KBM-7 (cell line): ENCODE measurements at regions not wholly inside any gene's neighbourhood (a gene's known extent, or its start where the extent isn't known, plus 50 kb on each side); places are given as distances from the start of the nearest gene placed in this dataset.

ENCODE experiments used
- DNase-seq: peaks from one replicate; pipeline ENCODE4 v3.0.0-alpha.2; 2015
- in situ Hi-C: fragments of 300-500 bp; cut with MboI; formaldehyde crosslinking; loops from 2 replicates; pipeline ENCODE4 v1.14.3; 2020; ENCODE audit warnings: low sequenced_read_pairs, low pct_unique_long_range_greater_than_20kb, mixed read lengths

DNA sequence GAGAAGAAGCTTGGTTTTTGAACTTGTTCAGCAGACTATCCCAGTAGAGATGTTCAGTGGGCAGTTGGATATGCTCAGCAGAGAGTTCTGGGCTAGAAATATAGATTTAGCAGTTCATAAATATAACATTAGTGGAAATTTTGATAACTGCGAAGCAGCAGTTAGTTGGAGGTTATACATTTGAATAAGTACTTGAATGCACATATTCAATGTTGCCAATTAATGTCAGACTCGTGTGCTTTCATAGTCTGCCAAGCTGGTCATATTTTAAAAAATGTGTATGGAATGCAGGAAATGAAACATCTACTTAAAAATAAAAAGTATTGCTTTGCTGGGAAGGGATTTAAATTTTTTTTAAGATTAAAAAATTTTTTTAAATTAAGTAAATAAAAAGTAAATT lies 92.5 kb upstream of the E2F3 start:
- in situ Hi-C loops, result no loop called here
- no peak for DNase-seq

DNA sequence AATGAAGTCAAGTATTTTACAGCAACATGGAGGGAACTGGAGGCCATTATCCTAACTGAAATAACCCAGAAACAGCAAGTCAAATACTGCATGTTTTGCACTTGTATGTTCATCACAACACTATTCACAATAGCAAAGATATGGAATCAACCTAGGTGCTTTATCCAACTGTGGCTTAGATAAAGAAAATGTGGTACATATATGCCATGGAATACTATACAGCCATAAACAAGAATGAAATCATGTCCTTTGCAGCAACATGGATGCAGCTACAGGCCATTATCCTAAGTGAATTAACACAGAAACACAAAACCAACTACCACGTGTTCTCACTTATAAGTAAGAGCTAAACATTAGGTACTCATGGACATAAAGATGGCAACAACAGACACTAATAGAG lies 91.5 kb upstream of the E2F3 start:
- in situ Hi-C loops, result no loop called here
- no peak for DNase-seq

DNA sequence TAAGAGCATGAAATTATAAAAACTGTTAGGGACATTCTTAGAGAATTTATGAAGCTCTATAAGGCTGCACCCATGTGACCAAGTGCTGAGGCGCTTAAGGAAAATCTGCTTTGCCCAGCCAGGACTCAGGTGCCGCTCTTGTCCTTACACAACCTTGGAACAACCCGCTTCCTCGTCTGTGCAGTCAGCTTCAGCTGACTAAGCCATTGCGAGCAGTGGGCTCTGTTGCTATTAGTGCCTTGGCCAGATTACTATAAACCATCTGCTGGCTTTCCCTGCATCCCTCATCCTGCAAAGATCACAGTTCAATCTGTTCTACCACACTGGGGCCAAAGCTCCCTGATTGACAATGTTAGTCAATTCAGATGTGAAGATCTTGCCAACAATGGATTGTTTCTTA lies 89.1 kb upstream of the E2F3 start:
- in situ Hi-C loops, result no loop called here
- DNase-seq, result no peak

DNA sequence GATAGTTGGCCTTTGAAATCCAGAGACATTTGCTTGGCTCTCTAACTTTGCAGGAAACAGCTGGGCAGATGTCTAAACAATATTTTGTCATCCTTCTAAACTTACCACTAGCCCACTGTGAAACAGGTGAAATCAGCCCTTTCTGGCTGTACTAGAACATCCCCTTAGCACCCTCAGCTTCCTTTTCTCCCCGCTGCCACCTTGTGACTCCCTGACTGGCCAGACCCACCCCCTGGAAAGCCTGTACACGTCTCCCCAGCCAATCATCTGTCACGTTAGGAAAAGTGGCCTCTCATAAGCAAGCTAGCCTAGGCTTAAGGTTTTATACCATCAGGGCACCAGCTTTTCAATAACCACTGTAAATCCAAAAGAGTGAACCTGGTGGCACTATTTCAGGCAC lies 88.6 kb upstream of the E2F3 start:
- DNase-seq, result no peak
- in situ Hi-C loops, result no loop called here

DNA sequence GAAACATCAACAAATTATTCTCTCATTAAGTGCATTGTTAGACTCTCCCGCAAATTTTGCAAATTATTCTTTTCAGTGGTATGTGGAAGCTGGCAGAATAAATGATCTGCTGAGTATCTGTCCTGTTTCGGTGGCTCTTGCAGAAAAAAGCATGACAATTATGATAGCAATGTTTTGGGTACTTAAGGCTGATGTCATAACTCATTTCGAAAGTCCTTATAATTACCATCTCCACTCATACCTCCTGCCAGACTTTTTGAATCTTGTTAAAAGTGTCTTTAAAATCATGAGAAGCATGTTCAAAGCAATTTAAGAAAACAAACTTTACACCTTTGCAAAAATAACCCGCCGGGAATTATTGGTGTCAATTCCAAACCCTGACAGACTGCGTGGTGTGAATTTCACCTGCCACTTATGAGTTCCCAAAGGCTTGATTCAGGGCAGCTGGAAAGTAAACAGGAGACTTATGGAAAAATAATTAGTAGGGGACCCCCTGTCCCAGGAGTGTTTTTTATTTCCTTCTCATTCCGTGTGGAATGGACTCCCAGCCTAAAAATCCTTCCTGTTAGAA lies 87.6 kb upstream of the E2F3 start:
- no peak for DNase-seq
- in situ Hi-C loops, result no loop called here

DNA sequence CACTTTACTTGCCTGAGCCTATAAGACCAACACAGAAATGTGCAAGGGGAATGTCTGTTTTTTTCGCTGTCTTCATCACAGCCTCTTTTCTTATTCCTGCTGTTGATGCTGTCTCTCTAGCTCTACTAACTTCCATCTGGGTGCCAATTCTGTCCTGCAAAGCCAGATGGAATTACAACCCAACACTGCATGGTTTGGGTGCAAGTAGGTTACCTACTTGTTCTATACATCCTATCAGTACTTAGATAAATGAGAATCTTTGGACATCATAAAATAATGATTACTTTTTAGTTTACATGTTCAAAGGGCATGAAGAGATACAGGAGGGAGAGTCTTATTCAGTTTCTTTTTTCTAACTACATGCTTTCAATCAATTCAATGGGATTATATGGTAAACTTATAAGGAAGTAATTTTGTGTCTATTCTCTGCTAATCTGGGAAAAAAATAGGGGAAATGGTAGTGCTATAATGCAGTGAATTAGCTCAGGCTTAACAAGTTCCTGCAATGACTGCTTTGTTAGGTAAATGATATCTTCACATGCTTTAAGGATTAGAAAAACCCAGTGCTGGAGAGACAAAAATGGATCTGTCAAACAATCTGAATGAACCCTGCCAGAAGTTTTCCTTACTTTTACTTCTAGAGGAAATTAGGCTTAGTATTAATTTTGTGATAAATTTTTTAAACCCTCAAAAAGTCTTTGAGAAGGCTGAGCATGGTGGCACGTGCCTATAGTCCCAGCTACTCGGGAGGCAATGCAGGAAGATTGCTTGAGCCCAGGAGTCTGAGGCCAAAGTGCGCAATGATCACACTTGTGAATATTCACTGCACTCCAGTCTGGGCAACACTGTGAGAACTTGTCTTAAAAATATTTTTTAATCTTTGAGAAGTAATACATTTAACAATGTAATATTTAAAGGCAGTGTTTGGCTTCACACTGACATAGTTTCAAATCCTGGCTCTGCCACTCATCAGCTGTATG lies 86.5 kb upstream of the E2F3 start:
- in situ Hi-C loops, result no loop called here

DNA sequence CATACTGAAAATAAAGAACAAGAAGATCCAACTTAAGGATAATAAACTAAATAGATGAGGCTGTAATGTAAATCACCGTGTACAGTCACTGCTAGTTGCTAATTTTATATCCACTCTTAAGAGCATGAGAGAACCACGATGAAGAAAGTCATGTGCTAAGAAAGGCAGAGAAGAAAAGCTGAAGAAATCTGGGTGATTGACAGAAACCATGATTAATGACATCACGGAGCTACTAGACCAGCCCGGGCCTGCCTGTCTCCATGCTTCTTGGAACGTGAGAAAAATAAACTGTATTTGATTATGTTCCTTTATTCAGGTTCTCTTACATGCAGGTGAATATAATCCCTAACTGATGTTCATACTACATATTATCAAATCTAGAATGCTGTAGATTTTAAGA lies 84.2 kb upstream of the E2F3 start:
- no peak for DNase-seq

More for the DNA sequence above, 86.5 kb upstream of the E2F3 start:
- DNase-seq, result no peak

DNA sequence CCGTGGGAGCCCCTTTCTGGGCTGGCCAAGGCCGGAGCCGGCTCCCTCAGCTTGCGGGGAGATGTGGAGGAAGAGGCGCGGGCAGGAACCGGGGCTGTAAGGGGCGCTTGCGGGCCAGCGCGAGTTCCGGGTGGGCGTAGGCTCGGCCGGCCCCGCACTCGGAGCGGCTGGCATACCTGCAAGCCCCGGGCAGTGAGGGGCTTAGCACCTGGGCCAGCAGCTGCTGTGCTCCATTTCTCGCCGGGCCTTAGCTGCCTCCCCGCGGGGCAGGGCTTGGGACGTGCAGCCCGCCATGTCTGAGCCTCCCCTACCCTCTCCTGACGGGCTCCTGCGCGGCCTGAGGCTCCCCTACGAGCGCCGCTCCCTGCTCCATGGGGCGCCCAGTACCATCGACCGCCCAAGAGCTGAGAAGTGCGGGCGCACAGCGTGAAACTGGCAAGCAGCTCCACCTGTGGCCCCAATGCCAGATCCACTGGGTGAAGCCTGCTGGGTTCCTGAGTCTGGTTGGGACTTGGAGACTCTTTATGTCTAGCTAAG lies 82.8 kb upstream of the E2F3 start:
- no peak for DNase-seq
- in situ Hi-C loops, result no loop called here

More for the DNA sequence above, 84.2 kb upstream of the E2F3 start:
- in situ Hi-C loops, result no loop called here

DNA sequence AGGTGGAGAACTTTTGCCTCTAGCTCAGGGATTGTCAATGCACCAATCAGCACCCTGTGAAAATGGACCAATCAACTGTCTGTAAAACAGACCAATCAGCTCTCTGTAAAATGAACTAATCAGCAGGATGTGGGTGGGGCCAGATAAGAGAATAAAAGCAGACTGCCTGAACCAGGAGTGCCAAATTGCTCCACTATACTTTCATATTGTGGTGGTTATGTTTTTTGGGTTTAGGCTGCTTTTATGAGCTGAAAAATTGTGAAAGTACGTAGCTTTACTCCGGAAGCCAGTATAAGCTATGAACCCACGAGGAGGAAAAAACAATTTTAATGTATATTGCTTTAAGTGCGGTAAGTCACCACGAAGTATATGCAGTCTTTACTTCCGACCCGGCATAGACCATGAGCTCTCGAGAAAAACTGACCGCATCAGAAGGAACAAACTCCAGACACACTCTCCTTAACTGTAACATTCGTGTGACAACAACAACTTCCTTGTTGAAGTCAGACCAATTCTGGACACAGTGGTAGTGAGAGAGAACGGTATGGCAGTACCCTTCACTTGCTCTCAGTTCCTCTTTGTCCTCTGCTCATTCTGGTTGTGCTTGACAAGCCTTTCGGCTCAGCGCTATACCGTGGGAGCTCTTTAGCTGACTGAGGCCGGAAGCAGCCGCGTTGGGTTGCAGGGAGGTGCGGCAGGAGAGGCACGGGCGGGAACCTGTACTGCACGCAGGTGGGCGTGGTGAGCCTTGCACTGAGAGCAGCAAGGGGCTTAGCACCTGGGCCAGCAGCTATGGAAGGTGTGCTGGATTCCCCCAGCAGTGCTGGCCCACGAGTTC lies 81.9 kb upstream of the E2F3 start:
- DNase-seq, result peak; percentile 85
- in situ Hi-C loops, result no loop called here

DNA sequence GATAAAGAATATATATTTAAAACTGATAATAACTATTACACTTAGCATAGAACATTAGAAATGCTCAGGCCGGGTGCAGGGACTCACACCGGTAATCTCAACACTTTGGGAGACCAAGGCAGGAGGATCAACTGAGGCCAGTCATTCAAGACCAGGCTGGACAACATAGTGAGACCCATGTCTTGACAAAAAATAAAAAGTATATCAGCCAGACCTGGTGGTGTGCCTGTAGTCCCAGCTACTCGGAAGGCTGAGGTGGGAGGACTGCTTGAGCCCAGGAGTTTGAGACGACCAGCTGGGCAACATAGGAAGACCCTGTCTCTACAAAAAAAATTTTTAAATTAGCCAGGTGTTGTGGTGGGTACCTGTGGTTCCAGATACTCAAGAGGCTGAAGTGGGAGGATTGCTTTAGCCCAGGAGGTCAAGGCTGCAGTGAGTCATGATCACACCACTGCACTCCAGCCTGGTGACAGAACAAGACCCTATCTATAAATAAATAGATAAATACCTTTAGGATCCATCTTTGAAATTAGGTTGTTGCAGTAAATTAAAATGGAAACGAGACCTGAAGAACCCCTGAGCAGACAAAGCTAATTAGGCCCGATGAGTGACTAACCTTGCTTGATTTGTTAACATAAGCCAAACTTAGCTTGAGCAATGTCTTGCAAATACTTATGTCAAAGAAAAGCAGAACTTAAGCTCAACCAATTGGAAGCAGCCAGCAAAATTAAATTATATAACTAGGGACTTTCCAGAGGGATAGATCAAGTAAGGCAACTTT lies 75.8 kb upstream of the E2F3 start:
- DNase-seq, result peak; percentile 25
- in situ Hi-C loops, result no loop called here

DNA sequence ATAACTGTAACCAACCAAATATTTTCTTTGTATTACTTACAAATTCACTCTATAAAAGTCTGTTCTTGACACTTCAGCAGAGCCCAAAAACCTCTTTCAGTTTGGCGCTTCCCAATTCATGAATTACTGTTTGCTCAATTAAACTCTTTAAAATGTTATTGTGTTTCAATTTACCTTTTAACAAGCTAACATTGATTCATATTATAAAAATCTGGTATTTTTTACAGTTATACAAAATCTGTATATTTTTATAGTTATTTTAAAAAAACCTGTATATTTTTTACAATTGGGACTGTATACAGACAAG lies 75.3 kb upstream of the E2F3 start:
- in situ Hi-C loops, result no loop called here
- no peak for DNase-seq

DNA sequence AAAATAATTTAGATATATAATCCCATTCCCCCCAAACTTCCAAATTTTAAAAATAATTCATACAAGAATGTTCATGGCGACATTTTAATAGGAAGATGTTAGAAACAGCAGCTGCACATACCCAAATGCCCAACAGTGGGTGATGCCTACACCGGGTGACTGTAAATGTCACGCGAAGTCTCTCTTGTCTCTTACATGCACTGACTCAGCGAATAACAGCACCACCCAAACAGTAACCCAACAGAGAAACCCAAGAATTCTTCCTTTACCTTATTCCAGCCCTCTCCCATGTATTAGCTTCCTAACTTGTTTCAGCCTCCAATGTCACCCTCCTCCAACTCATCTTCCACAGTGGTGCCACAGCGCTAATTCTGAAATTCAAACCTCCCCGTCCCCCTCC lies 74.5 kb upstream of the E2F3 start:
- in situ Hi-C loops, result no loop called here
- DNase-seq, result no peak

DNA sequence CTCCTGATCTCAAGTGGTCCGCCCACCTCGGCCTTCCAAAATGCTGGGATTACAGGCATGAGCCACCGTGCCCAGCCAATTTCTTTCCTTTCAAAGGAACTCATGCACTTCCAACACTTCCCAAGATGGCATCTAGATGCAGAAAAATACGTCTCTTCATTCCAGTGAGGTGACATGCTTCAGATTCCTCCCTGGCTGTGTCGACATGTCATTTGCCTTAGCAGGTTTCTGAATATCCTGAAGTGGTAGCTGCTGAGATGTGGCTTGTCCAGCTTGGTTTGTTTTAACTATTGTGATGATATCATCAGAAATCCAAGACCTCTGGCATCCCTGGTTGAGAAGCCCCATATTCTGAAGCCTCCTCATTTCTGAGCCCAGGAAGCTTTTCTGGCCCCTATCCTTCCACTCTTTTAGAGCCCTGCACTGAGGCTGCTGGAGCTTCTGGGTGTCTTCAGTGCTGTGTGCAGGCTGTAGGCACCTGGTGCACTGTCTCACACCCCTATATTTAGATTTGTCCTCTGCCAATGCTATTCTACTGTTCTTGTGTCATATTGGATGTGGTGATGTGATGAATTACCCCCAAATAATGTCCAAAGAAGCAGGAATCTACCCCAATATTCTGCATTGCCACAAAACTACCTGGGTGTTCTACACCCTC lies 73.3 kb upstream of the E2F3 start:
- DNase-seq, result no peak

DNA sequence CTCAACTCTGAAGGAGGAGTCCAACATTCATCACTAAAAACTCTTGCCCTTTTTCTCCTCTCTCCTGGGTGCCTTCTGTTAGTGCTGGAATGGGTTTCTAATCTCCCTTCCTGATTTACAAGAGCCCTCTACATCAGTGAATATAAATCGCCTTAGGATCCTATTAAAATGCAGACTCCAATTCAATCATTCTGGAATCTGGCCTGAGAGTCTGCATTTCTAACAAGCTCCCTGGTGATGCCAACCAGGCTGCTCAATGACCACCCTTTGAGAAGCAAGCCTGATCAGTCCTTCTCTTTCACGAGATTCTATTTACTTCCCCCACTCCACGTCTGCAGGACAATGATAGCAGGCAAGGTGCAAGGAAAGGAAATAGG lies 72.8 kb upstream of the E2F3 start:
- in situ Hi-C loops, result no loop called here
- DNase-seq, result no peak

More for the DNA sequence above, 73.3 kb upstream of the E2F3 start:
- in situ Hi-C loops, result no loop called here

DNA sequence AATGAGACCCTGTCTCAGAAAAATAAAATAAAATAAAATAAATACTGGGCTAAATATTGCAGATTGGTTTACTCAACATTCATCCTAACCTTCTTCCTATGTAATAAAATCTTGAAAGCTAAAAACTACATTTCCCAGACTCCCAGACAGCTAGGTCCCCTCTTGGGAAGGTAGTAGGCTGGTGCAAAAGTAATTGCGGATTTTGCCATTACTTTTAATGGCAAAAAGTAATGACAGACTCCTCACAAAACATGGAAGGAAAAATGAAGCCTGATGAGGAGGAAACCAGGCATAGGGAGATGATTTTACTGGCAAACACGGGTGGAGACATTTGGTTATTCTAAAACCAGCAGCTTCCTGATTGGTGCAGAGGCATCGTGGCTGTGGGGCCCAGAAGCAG lies 70.6 kb upstream of the E2F3 start:
- in situ Hi-C loops, result no loop called here
- DNase-seq, result no peak

DNA sequence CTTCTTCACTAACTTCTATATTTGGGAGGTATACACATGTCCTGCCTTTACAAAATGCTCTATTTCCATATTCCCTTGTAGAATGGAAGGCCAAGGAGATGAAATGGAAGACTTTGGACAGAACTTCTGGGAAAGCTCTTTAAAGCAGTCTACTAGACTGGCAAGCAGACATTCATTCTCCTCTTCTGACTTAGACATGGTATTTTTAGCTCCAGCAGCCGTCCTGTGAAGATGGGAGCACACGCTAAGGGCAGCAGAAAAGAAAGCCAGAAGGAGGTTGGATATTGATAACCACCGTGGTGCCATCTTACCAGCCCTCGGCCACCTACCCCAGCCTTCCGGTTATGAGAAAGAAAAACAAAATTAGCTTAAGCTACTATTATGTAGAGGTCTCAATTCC lies 70.1 kb upstream of the E2F3 start:
- no peak for DNase-seq
- in situ Hi-C loops, result no loop called here

DNA sequence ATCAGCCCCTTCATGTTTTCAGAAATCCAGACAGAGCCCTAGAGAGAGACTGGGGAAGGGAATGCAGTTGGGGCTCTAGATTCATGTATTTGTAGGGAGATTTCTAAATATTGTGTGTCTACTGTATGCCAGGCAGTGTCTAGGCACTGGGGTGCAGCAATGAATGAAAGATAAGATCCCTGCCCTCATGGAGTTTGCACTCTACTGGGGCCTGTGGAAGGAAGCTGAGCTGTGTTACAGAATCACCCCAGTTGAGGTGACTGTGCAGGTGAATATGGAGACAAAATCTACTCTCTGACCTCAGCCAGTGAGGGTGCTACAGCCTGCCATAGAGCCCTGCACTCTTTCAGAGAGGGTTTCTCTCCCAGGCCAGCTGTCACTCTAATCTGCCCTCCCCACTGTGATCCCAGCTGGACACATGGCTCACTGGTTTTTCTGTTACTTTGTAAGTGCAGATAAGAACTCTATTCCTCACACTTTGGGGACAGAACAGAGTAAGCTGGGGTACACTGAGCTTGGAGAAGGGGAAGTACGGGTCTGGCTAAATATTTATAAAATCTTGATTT lies 69.2 kb upstream of the E2F3 start:
- in situ Hi-C loops, result no loop called here
- no peak for DNase-seq

DNA sequence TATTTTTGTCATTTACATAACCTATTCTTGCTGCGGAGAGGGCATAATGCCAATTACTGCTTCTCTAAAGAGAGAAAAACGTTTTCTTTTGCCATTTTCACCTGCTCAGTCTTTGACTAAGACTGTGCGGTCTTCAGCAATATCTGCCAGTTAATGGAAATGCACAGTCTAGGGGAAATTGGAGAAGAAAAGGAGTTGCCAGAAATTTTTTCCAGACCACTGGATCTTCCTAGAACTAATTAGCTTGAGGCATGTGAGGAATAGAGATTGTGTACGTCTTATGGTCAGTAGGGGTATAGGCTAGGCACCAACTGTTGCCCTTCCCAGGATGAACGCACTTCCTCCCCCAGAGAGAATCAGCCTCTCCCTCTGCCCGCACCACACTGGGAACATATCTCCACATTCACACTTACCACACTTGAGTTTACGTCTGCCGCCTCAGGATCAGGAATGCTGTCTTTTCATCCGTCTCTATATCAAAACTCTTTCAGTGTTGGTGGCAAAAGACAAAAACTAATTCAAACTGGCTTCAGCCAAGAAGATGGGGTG lies 67.9 kb upstream of the E2F3 start:
- no peak for DNase-seq
- in situ Hi-C loops, result no loop called here
